22Rv1 (cell line): ENCODE measurements at regions not wholly inside any gene's neighbourhood (a gene's known extent, or its start where the extent isn't known, plus 50 kb on each side); places are given as distances from the start of the nearest gene placed in this dataset.

Experiments
- CTCF ChIP-seq: fragments of 450-650 bp; IDR thresholded peaks from 2 replicates; pipeline ENCODE4 v1.5.1; 2017; ENCODE audit warnings: mild to moderate bottlenecking
- ZFX ChIP-seq: fragments of 450-650 bp; IDR thresholded peaks from 2 replicates; pipeline ENCODE4 v1.6.1; 2017; ENCODE audit warnings: antibody characterized with exemption, borderline replicate concordance

GRCh38 chr15:52943746-52944145 lies 153.6 kb upstream of the ONECUT1 start:
- no peak for TF ChIP-seq CTCF
- TF ChIP-seq ZFX: no peak
